ENCODE measurements at regions not wholly inside any gene's neighbourhood (a gene's known extent, or its start where the extent isn't known, plus 50 kb on each side); places are given as distances from the start of the nearest gene placed in this dataset.

GRCh38 chr1:213670692-213671023, 317.1 kb upstream of the PROX1 start:
- Histone ChIP-seq H2AFZ (ENCODE audit: low read depth) (no peak overlapping the region), H3K9me3 (no peaks in the 10 kb centered on the region), H3K36me3 (replicated peaks in 1 of 2; ENCODE audit: control insufficient read depth in 1 of 2, insufficient read depth in 2 of 2, low read length in 1 of 2) (no peaks in the 10 kb centered on the region), H3K27me3 (ENCODE audit: insufficient read depth) (no peaks in the 10 kb centered on the region), H3K4me2 (no peak overlapping the region), H3K9ac (no peak overlapping the region), H3K27ac (ENCODE audit: low read depth in 2 of 2, low read length in 1 of 2) (no peak overlapping the region), H3F3A (replicated peaks; ENCODE audit: insufficient read depth) (no peaks in the 10 kb centered on the region), H4K20me1 (ENCODE audit: insufficient read depth) (no peaks in the 10 kb centered on the region), H3K4me3 (ENCODE audit: low read depth in 2 of 2, low read length in 1 of 2) (no peak overlapping the region), H3K79me2 (ENCODE audit: insufficient read depth) (no peaks in the 10 kb centered on the region), H3K4me1 (ENCODE audit: control insufficient read depth in 1 of 2, insufficient read depth in 2 of 2, low read depth in 1 of 2, low read length in 1 of 2) (no peaks in the 10 kb centered on the region), H3K9me2 (no peaks in the 10 kb centered on the region)
- ChIA-PET CTCF (interaction anchor here (0.6 kb wide), 1 partner anchor 114 kb away, joined by 3 read pairs; no protein-coding TSS in a partner anchor), POLR2A (no interaction called here)
- TF ChIP-seq MXI1 (IDR thresholded peaks at IDR 0.05; ENCODE audit: low read depth, low read length), result no peak
- no peak for TF ChIP-seq IRF3 (IDR thresholded peaks at IDR 0.05; ENCODE audit: low read depth, low read length)
- no peak for TF ChIP-seq MEF2A (IDR thresholded peaks at IDR 0.05; ENCODE audit: borderline replicate concordance, low read depth)
- TF ChIP-seq TEAD4 (IDR thresholded peaks at IDR 0.05; ENCODE audit: borderline replicate concordance, insufficient read depth), result no peak
- TF ChIP-seq RAD21 (IDR thresholded peaks at IDR 0.05; ENCODE audit: low read length), result no peak
- TF ChIP-seq NRF1 (IDR thresholded peaks at IDR 0.05; ENCODE audit: low read depth, low read length), result no peak
- TF ChIP-seq ELF1 (IDR thresholded peaks at IDR 0.05), result no peak
- no peak for TF ChIP-seq GATA2 (CRISPR knock-in tag; IDR thresholded peaks at IDR 0.05)
- TF ChIP-seq TCF12 (IDR thresholded peaks at IDR 0.05), result no peak
- TF ChIP-seq, protein P1, sequence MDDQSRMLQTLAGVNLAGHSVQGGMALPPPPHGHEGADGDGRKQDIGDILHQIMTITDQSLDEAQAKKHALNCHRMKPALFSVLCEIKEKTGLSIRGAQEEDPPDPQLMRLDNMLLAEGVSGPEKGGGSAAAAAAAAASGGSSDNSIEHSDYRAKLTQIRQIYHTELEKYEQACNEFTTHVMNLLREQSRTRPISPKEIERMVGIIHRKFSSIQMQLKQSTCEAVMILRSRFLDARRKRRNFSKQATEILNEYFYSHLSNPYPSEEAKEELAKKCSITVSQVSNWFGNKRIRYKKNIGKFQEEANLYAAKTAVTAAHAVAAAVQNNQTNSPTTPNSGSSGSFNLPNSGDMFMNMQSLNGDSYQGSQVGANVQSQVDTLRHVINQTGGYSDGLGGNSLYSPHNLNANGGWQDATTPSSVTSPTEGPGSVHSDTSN (IDR thresholded peaks at IDR 0.05), result no peak
- no peak for TF ChIP-seq FOXJ3 (CRISPR knock-in tag; IDR thresholded peaks at IDR 0.05)
- TF ChIP-seq, protein P2, sequence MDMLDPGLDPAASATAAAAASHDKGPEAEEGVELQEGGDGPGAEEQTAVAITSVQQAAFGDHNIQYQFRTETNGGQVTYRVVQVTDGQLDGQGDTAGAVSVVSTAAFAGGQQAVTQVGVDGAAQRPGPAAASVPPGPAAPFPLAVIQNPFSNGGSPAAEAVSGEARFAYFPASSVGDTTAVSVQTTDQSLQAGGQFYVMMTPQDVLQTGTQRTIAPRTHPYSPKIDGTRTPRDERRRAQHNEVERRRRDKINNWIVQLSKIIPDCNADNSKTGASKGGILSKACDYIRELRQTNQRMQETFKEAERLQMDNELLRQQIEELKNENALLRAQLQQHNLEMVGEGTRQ (IDR thresholded peaks at IDR 0.05; ENCODE audit: borderline replicate concordance, low read depth, low read length), result no peak
- no peak for TF ChIP-seq RFX5 (IDR thresholded peaks at IDR 0.05; ENCODE audit: low read length)
- TF ChIP-seq GABPA (IDR thresholded peaks at IDR 0.05; ENCODE audit: low read depth), result no peak
- TF ChIP-seq, protein P3, sequence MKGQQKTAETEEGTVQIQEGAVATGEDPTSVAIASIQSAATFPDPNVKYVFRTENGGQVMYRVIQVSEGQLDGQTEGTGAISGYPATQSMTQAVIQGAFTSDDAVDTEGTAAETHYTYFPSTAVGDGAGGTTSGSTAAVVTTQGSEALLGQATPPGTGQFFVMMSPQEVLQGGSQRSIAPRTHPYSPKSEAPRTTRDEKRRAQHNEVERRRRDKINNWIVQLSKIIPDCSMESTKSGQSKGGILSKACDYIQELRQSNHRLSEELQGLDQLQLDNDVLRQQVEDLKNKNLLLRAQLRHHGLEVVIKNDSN (IDR thresholded peaks at IDR 0.05; ENCODE audit: borderline replicate concordance, low read depth), result no peak
- no peak for TF ChIP-seq POLR2AphosphoS5 (IDR thresholded peaks at IDR 0.05; ENCODE audit: low read depth, low read length)
- TF ChIP-seq TAF1 (IDR thresholded peaks at IDR 0.05; ENCODE audit: borderline replicate concordance, low read depth, low read length), result no peak
- TF ChIP-seq SIN3A (IDR thresholded peaks at IDR 0.05; ENCODE audit: borderline replicate concordance, low read depth, low read length), result no peak
- 50% methylated on average over 1 of the region's 1 CpG for WGBS (ENCODE audit: low lambda C conversion rate)
- DNase-seq, result no peak

Measured in SK-N-SH (cell line).